Esophagus squamous epithelium (tissue), 5 donors: ENCODE measurements at regions not wholly inside any gene's neighbourhood (a gene's known extent, or its start where the extent isn't known, plus 50 kb on each side); places are given as distances from the start of the nearest gene placed in this dataset.
"Not testable (repeated sequence)": the region's sequence is repeated elsewhere in the genome, so short reads cannot be mapped to it uniquely, and the experiment has no call there.

Experiments
- DNase-seq: peaks from one replicate; lab custom pipeline; 2025; lab: John Stamatoyannopoulos, UW
- H3K27ac ChIP-seq, 4 donors: fragments of 200-600 bp; sonication (generic); one replicate each; pipeline ENCODE4 v1.5.1; 2016 to 2019; ENCODE audit warnings: mild to moderate bottlenecking in 1 of 4
- H3K27me3 ChIP-seq, 4 donors: fragments of 200-600 bp; sonication (generic); 1 replicate in 3 of 4; 2 replicates in 1 of 4; pipeline versions ENCODE4 v1.5.1 to v1.6.0; 2017 to 2021; ENCODE audit warnings: antibody characterized with exemption in 1 of 4
- H3K36me3 ChIP-seq, 3 donors: fragments of 200-600 bp; sonication (generic); one replicate each; pipeline ENCODE4 v1.5.1; 2016 to 2019
- H3K4me1 ChIP-seq, 3 donors: fragments of 200-600 bp; sonication (generic); one replicate each; pipeline ENCODE4 v1.5.1; 2017 to 2019
- H3K4me3 ChIP-seq, 4 donors: fragments of 200-600 bp; sonication (generic); 1 replicate in 3 of 4; 2 replicates in 1 of 4; pipeline ENCODE4 v1.5.1; 2016 to 2019; ENCODE audit warnings: mild to moderate bottlenecking in 2 of 4, moderate library complexity in 1 of 4
- H3K9me3 ChIP-seq, 3 donors: fragments of 200-600 bp; sonication (generic); one replicate each; pipeline ENCODE4 v1.5.1; 2016 to 2019
- CTCF ChIP-seq, 6 experiments: fragments of 450-650 bp in 4 of 6; fragments of 200-600 bp in 2 of 6; sonication (generic) in 2 of 6; IDR thresholded peaks; one replicate each; pipeline ENCODE4 v1.5.1; 2016 to 2019; ENCODE audit warnings: antibody characterized with exemption in 6 of 6, mild to moderate bottlenecking in 4 of 6, moderate library complexity in 4 of 6
- POLR2A ChIP-seq, 4 donors: fragments of 450-650 bp; IDR thresholded peaks; one replicate each; pipeline ENCODE4 v1.6.1; 2017; ENCODE audit warnings: antibody characterized with exemption in 4 of 4, mild to moderate bottlenecking in 4 of 4, moderate library complexity in 3 of 4
- WGBS, 2 donors: methylation state at CpG; one replicate each; pipeline ENCODE4 v1.1.5; 2018; 5-methylcytosine and 5-hydroxymethylcytosine counted together
- intact Hi-C: fragments of 100-400 bp; cut with DNase I; formaldehyde crosslinking; loops from one replicate; pipeline ENCODE4 v1.15.0; 2022
- donor health status: DM: yes; HTN: yes; CAD: no.

GRCh38 chr2:236998236-236998635 is 87.5 kb upstream of the COPS8 start:
- DNase-seq, result no peak
- peak overlapping the region in 1 of 4 donors; percentile 23 for H3K27ac ChIP-seq

GRCh38 chr2:236998758-236999157 is 86.9 kb upstream of the COPS8 start:
- TF ChIP-seq POLR2A (IDR thresholded peaks at IDR 0.05), result no peak
- TF ChIP-seq CTCF (IDR thresholded peaks at IDR 0.05), result no peak
- H3K27ac ChIP-seq, result peak overlapping the region in 1 of 4 donors; percentile 23
- intact Hi-C loops, result no loop called here
- no peaks in the 10 kb centered on the region for H3K9me3 ChIP-seq
- peaks cover 0 to 17% (median 0%) of the 10 kb centered on the region in 4 donors for H3K27me3 ChIP-seq
- WGBS, 2 donors, result 73 to 84% methylated on average over 5 of the region's 5 CpGs
- H3K4me3 ChIP-seq, result no peak overlapping the region
- H3K4me1 ChIP-seq, result peaks cover 0 to 11% (median 0%) of the 10 kb centered on the region in 3 donors
- DNase-seq, result no peak
- no peaks in the 10 kb centered on the region for H3K36me3 ChIP-seq

More at GRCh38 chr2:236998236-236998635, 87.5 kb upstream of the COPS8 start:
- TF ChIP-seq POLR2A (IDR thresholded peaks at IDR 0.05) (no peak), CTCF (IDR thresholded peaks at IDR 0.05) (no peak)
- Histone ChIP-seq H3K36me3 (no peaks in the 10 kb centered on the region), H3K27me3 (peaks cover 0 to 22% (median 0%) of the 10 kb centered on the region in 4 donors), H3K4me1 (peaks cover 0 to 11% (median 0%) of the 10 kb centered on the region in 3 donors), H3K9me3 (no peaks in the 10 kb centered on the region), H3K4me3 (no peak overlapping the region)
- 22 to 42% methylated on average over 1 of the region's 1 CpG for WGBS, 2 donors
- intact Hi-C loops, result no loop called here

GRCh38 chr2:237000481-237000880 is 85.2 kb upstream of the COPS8 start:
- no peak overlapping the region for H3K27ac ChIP-seq
- DNase-seq, result no peak
- WGBS, 2 donors, result 81 to 89% methylated on average over 3 of the region's 3 CpGs
- peaks cover 0 to 3% (median 0%) of the 10 kb centered on the region in 4 donors for H3K27me3 ChIP-seq
- H3K9me3 ChIP-seq, result no peaks in the 10 kb centered on the region
- no peaks in the 10 kb centered on the region for H3K36me3 ChIP-seq
- intact Hi-C loops, result no loop called here
- no peak overlapping the region for H3K4me3 ChIP-seq
- TF ChIP-seq POLR2A (IDR thresholded peaks at IDR 0.05) (no peak), CTCF (IDR thresholded peaks at IDR 0.05) (no peak)
- peaks cover 0 to 11% (median 0%) of the 10 kb centered on the region in 3 donors for H3K4me1 ChIP-seq

GRCh38 chr2:237005341-237005740 is 80.3 kb upstream of the COPS8 start:
- DNase-seq, H3K27ac ChIP-seq, H3K4me1 ChIP-seq, H3K36me3 ChIP-seq, H3K27me3 ChIP-seq, H3K9me3 ChIP-seq, H3K4me3 ChIP-seq, intact Hi-C loops: not testable (repeated sequence)
- WGBS, 2 donors, result 78 to 87% methylated on average over 15 to 17 of the region's 17 CpGs

- intact Hi-C loops, result no loop called here
- 57 to 73% methylated on average over 5 of the region's 5 CpGs for WGBS, 2 donors
- DNase-seq, result no peak
- H3K9me3 ChIP-seq, result no peaks in the 10 kb centered on the region
- no peak for TF ChIP-seq POLR2A (IDR thresholded peaks at IDR 0.05)
- no peak for TF ChIP-seq CTCF (IDR thresholded peaks at IDR 0.05)
- no peaks in the 10 kb centered on the region for H3K4me1 ChIP-seq
- H3K27me3 ChIP-seq, result no peaks in the 10 kb centered on the region
- H3K4me3 ChIP-seq, result no peak overlapping the region
- H3K36me3 ChIP-seq, result no peaks in the 10 kb centered on the region
- no peak overlapping the region for H3K27ac ChIP-seq
Measured at GRCh38 chr2:237011206-237011795, 74.4 kb upstream of the COPS8 start.
